ENCODE measurements at regions not wholly inside any gene's neighbourhood (a gene's known extent, or its start where the extent isn't known, plus 50 kb on each side); places are given as distances from the start of the nearest gene placed in this dataset.

DNA sequence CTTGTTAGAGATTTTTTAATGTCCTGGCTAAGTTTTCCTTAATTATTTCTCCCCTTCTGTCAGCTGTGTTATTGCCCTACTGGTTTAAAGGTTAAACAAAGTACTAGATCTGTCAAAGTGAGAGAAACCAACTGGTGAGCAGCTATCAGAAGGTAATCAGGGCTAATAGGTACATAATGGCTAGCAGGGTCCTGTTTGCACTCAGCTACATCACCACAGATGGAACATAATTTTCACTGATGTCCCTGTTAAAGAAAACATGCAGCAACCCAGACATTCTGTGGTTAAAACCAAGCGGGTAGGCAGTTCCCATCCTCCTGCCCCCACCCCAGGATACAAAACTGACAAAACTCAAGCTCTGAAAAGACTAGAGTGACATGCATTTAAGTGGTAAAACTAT is 473.9 kb downstream of the NR2F1-AS1 start:
- no peak overlapping the region for H3K27ac Mint-ChIP-seq
- no peaks in the 10 kb centered on the region for H3K4me1 Mint-ChIP-seq
- TF ChIP-seq ZNF138 (CRISPR knock-in tag; conservative IDR thresholded peaks at IDR 0.05): no peak
- TF ChIP-seq, protein P1, sequence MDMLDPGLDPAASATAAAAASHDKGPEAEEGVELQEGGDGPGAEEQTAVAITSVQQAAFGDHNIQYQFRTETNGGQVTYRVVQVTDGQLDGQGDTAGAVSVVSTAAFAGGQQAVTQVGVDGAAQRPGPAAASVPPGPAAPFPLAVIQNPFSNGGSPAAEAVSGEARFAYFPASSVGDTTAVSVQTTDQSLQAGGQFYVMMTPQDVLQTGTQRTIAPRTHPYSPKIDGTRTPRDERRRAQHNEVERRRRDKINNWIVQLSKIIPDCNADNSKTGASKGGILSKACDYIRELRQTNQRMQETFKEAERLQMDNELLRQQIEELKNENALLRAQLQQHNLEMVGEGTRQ (CRISPR knock-in tag; IDR thresholded peaks at IDR 0.05): no peak
- TF ChIP-seq OVOL2 (CRISPR knock-in tag; IDR thresholded peaks at IDR 0.05; ENCODE audit: borderline replicate concordance): no peak
- TF ChIP-seq, protein P2, sequence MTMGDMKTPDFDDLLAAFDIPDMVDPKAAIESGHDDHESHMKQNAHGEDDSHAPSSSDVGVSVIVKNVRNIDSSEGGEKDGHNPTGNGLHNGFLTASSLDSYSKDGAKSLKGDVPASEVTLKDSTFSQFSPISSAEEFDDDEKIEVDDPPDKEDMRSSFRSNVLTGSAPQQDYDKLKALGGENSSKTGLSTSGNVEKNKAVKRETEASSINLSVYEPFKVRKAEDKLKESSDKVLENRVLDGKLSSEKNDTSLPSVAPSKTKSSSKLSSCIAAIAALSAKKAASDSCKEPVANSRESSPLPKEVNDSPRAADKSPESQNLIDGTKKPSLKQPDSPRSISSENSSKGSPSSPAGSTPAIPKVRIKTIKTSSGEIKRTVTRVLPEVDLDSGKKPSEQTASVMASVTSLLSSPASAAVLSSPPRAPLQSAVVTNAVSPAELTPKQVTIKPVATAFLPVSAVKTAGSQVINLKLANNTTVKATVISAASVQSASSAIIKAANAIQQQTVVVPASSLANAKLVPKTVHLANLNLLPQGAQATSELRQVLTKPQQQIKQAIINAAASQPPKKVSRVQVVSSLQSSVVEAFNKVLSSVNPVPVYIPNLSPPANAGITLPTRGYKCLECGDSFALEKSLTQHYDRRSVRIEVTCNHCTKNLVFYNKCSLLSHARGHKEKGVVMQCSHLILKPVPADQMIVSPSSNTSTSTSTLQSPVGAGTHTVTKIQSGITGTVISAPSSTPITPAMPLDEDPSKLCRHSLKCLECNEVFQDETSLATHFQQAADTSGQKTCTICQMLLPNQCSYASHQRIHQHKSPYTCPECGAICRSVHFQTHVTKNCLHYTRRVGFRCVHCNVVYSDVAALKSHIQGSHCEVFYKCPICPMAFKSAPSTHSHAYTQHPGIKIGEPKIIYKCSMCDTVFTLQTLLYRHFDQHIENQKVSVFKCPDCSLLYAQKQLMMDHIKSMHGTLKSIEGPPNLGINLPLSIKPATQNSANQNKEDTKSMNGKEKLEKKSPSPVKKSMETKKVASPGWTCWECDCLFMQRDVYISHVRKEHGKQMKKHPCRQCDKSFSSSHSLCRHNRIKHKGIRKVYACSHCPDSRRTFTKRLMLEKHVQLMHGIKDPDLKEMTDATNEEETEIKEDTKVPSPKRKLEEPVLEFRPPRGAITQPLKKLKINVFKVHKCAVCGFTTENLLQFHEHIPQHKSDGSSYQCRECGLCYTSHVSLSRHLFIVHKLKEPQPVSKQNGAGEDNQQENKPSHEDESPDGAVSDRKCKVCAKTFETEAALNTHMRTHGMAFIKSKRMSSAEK (CRISPR knock-in tag; IDR thresholded peaks at IDR 0.05; ENCODE audit: borderline replicate concordance): no peak
- no peak for TF ChIP-seq CBFB (CRISPR knock-in tag; IDR thresholded peaks at IDR 0.05; ENCODE audit: low read depth)
- TF ChIP-seq, protein P3, sequence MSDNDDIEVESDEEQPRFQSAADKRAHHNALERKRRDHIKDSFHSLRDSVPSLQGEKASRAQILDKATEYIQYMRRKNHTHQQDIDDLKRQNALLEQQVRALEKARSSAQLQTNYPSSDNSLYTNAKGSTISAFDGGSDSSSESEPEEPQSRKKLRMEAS (CRISPR knock-in tag; IDR thresholded peaks at IDR 0.05): no peak
- TF ChIP-seq ZBTB21 (CRISPR knock-in tag; IDR thresholded peaks at IDR 0.05; ENCODE audit: borderline replicate concordance): no peak
- TF ChIP-seq RELA (CRISPR knock-in tag; IDR thresholded peaks at IDR 0.05; ENCODE audit: borderline replicate concordance): no peak
- TF ChIP-seq FOXP1 (CRISPR knock-in tag; IDR thresholded peaks at IDR 0.05; ENCODE audit: borderline replicate concordance): no peak
- TF ChIP-seq, protein P4, sequence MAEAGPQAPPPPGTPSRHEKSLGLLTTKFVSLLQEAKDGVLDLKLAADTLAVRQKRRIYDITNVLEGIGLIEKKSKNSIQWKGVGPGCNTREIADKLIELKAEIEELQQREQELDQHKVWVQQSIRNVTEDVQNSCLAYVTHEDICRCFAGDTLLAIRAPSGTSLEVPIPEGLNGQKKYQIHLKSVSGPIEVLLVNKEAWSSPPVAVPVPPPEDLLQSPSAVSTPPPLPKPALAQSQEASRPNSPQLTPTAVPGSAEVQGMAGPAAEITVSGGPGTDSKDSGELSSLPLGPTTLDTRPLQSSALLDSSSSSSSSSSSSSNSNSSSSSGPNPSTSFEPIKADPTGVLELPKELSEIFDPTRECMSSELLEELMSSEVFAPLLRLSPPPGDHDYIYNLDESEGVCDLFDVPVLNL (CRISPR knock-in tag; IDR thresholded peaks at IDR 0.05; ENCODE audit: borderline replicate concordance, low read depth): no peak
- TF ChIP-seq SMAD3 (CRISPR knock-in tag; IDR thresholded peaks at IDR 0.05; ENCODE audit: borderline replicate concordance): no peak
- TF ChIP-seq, protein P5, sequence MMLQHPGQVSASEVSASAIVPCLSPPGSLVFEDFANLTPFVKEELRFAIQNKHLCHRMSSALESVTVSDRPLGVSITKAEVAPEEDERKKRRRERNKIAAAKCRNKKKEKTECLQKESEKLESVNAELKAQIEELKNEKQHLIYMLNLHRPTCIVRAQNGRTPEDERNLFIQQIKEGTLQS (CRISPR knock-in tag; conservative IDR thresholded peaks at IDR 0.05): no peak
- no peak for TF ChIP-seq ZNF232 (CRISPR knock-in tag; IDR thresholded peaks at IDR 0.05)
- TF ChIP-seq SMAD4 (CRISPR knock-in tag; IDR thresholded peaks at IDR 0.05): no peak

DNA sequence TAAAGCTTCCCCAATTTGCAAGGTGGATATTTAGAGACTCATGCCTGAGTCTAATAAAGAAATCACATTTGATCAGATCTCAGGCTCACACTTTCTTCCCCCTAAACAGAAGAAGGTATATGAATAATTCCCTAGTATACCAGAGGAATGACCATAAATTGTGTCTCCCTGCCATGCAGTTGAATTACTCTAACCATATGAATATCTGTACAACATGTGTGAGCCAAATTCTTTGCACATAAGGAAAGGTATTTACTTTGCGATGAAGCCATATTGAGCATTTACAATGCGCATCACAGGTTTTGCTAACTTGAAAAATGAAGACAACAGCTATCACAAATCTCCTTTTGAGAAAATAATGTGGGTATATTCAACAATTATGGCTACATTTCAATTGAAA is 479.4 kb downstream of the NR2F1-AS1 start:
- DNase-seq (ENCODE audit: low spot score) (no peak), ATAC-seq (no peak)
- H3K27me3 Mint-ChIP-seq (ENCODE audit: low read depth): no peaks in the 10 kb centered on the region
- no peaks in the 10 kb centered on the region for H3K4me1 Mint-ChIP-seq
- H3K9me3 Mint-ChIP-seq: no peaks in the 10 kb centered on the region
- H3K36me3 Mint-ChIP-seq: no peaks in the 10 kb centered on the region
- H3K4me3 Mint-ChIP-seq: no peak overlapping the region
- POLR2A ChIA-PET: interaction anchor here (0.6 kb wide), 1 partner anchor 943 kb away, joined by 3 read pairs; no protein-coding TSS in a partner anchor
- CTCF ChIA-PET: no interaction called here
- H3K27ac Mint-ChIP-seq: no peak overlapping the region
- TF ChIP-seq, protein P6, sequence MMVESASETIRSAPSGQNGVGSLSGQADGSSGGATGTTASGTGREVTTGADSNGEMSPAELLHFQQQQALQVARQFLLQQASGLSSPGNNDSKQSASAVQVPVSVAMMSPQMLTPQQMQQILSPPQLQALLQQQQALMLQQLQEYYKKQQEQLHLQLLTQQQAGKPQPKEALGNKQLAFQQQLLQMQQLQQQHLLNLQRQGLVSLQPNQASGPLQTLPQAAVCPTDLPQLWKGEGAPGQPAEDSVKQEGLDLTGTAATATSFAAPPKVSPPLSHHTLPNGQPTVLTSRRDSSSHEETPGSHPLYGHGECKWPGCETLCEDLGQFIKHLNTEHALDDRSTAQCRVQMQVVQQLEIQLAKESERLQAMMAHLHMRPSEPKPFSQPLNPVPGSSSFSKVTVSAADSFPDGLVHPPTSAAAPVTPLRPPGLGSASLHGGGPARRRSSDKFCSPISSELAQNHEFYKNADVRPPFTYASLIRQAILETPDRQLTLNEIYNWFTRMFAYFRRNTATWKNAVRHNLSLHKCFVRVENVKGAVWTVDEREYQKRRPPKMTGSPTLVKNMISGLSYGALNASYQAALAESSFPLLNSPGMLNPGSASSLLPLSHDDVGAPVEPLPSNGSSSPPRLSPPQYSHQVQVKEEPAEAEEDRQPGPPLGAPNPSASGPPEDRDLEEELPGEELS (CRISPR knock-in tag; IDR thresholded peaks at IDR 0.05): no peak
- TF ChIP-seq SP1 (CRISPR knock-in tag; conservative IDR thresholded peaks at IDR 0.05) (no peak), IRF2 (CRISPR knock-in tag; IDR thresholded peaks at IDR 0.05; ENCODE audit: borderline replicate concordance, low read depth) (no peak), EMX1 (CRISPR knock-in tag; IDR thresholded peaks at IDR 0.05) (no peak), MYBL2 (CRISPR knock-in tag; IDR thresholded peaks at IDR 0.05) (no peak), TCF7 (CRISPR knock-in tag; IDR thresholded peaks at IDR 0.05; ENCODE audit: low read depth) (no peak), CREB1 (CRISPR knock-in tag; IDR thresholded peaks at IDR 0.05) (no peak), ETV6 (CRISPR knock-in tag; IDR thresholded peaks at IDR 0.05) (no peak), NFYB (CRISPR knock-in tag; conservative IDR thresholded peaks at IDR 0.05; ENCODE audit: low read depth) (no peak), KAT7 (CRISPR knock-in tag; IDR thresholded peaks at IDR 0.05; ENCODE audit: borderline replicate concordance) (no peak), ZNF219 (CRISPR knock-in tag; IDR thresholded peaks at IDR 0.05; ENCODE audit: borderline replicate concordance) (no peak)
- TF ChIP-seq, protein P5 (CRISPR knock-in tag; conservative IDR thresholded peaks at IDR 0.05): no peak
- TF ChIP-seq, protein P7, sequence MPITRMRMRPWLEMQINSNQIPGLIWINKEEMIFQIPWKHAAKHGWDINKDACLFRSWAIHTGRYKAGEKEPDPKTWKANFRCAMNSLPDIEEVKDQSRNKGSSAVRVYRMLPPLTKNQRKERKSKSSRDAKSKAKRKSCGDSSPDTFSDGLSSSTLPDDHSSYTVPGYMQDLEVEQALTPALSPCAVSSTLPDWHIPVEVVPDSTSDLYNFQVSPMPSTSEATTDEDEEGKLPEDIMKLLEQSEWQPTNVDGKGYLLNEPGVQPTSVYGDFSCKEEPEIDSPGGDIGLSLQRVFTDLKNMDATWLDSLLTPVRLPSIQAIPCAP (CRISPR knock-in tag; IDR thresholded peaks at IDR 0.05): no peak

More for the DNA sequence above, 473.9 kb downstream of the NR2F1-AS1 start:
- Mint-ChIP-seq H3K36me3 (no peaks in the 10 kb centered on the region), H3K9me3 (no peaks in the 10 kb centered on the region), H3K27me3 (ENCODE audit: low read depth) (no peaks in the 10 kb centered on the region), H3K4me3 (no peak overlapping the region)
- ChIA-PET CTCF (no interaction called here), POLR2A (no interaction called here)
- DNase-seq (ENCODE audit: low spot score) (no peak), ATAC-seq (no peak)
